GM12874 (cell line): ENCODE measurements at regions not wholly inside any gene's neighbourhood (a gene's known extent, or its start where the extent isn't known, plus 50 kb on each side); places are given as distances from the start of the nearest gene placed in this dataset.

Experiments used
- TF ChIP-seq, protein P1 (sequence below): IDR thresholded peaks from 2 replicates; pipeline ENCODE4 v1.5.1; 2011; ENCODE audit warnings: low read depth, mild to moderate bottlenecking, control low read depth, low read length, moderate library complexity; ENCODE audit not compliant: insufficient read depth

DNA sequence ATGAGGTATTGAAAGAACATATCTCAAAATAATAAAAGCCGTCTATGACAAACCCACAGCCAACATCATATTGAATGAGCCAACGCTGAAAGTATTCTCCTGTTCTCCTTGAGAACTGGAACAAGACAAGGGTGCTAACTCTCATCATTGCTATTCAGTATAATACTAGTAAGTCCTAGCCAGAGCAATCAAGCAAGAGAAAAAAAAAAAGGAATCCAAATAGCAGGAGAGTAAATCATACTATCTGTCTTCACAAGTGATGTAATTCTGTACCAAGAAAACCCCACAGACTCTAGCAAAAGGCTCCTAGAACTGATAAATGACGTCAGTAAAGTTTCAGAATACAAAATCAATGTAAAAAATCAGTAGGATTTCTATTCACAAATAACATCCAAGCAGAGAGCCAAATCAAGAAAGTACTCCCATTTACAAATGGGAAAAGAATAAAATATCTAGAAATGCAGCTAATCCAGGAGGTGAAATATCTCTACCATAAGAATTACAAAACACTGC is 1632.8 kb downstream of the NCAM2 start:
- TF ChIP-seq, protein P1, sequence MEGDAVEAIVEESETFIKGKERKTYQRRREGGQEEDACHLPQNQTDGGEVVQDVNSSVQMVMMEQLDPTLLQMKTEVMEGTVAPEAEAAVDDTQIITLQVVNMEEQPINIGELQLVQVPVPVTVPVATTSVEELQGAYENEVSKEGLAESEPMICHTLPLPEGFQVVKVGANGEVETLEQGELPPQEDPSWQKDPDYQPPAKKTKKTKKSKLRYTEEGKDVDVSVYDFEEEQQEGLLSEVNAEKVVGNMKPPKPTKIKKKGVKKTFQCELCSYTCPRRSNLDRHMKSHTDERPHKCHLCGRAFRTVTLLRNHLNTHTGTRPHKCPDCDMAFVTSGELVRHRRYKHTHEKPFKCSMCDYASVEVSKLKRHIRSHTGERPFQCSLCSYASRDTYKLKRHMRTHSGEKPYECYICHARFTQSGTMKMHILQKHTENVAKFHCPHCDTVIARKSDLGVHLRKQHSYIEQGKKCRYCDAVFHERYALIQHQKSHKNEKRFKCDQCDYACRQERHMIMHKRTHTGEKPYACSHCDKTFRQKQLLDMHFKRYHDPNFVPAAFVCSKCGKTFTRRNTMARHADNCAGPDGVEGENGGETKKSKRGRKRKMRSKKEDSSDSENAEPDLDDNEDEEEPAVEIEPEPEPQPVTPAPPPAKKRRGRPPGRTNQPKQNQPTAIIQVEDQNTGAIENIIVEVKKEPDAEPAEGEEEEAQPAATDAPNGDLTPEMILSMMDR = no peak

DNA sequence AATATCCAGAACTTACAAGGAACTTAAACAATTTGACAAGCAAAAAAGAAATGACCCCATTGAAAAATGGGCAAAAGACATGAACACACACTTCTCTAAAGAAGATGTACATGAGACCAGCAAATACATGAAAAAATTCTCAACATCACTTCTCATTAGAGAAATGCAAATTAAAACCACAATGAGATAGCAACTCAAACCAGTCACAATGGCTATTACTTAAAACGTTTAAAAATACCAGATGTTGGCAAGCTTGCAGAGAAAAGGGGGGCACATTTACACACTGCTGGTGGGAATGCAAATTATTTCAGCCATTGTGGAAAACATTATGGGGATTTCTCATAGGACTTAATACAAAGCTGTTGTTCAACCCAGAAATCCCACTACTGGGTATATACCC is 1634.0 kb downstream of the NCAM2 start:
- TF ChIP-seq, protein P1 = no peak

DNA sequence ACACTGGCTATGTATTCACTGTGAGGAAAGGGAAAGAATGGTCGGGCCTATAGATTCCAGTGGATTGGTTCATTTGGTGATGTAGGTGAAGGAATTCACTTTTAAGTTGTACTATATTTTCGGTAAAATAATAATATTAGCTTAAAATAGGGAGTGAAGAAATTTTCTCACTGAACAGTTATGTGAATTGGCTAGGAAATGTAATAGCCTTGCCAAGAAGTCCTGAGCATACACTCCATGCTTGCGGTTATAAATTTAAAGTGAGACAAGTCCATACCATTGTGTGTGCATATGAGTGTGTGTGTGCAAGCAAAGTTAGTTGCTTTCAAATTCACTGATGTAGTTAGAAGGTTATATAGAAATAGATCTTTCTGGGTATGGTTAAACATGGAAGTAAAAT is 1651.0 kb downstream of the NCAM2 start:
- TF ChIP-seq, protein P1 = no peak

DNA sequence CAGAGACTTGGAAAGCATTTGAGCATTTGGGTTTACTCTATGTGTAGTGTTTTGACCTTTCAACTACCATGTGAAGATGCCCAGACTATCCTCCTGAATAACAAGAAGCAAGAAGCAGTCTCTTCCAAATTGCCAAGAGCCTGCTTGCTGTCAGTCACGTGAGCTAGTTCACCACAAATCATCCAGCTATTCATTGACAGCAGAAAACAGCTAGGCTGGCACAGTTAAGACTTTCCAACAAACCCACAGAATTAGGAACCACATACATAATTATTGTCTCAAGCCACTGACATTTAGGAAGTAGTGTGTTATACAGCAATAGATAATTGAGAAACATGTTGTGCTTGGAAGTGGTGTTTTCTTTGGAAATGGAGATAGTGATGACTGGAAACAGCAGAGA is 1652.0 kb downstream of the NCAM2 start:
- TF ChIP-seq, protein P1 = no peak

DNA sequence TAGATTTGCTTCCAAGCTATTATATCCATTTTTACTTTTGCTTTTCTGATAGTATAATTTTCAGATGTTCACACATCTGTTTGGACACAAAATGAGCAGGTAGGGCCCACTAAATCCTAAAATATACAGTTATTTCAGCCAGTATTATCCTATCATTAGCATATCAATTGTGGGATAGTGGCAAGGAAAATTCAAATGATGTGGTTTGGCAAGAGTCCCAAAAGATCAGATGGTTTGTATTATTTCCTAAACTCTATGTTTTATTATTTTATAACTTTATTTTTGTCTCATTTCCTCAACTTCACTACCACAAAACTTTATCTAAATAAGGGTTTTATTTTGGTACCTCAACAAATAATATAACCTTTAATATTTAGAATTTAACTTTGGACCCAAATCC is 1659.6 kb downstream of the NCAM2 start:
- TF ChIP-seq, protein P1 = no peak

DNA sequence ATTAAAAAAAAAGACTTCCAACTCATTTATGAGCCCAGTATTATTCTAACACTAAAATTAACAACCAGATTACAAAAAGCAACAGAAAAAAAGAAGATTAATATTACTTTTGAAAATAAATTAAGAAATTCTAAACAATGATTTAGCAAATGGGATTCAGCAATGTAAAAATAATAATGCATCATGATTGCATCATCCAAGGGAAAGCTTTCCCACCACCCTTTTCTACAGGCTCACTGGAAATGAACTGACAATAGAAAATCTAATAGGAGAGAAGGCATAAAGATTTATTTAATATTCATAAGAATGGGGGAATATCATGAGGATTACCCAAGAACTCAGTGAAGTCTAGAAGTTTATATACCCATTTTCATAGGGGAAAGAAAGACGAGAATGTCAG is 1671.9 kb downstream of the NCAM2 start:
- TF ChIP-seq, protein P1 = no peak

DNA sequence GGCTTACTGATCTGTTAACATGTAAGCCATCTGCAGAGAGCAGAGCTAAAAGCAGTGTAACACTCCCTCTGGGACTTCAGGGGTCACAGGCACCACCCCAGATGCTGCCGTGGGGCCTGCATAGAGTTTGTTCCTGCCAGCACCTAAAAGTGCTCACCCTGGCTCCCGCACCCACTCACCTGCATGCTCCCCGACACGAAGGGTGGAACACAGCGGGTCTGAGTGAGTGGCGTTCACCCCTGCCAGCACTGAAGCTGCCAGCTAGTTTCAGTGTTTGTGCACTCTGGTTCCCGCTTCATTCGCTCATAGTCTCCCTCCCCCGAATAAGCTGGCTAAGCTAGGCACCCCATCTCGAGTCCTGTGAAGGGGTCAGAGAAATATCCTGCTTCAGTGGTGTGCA is 1681.0 kb downstream of the NCAM2 start:
- TF ChIP-seq, protein P1 = no peak

DNA sequence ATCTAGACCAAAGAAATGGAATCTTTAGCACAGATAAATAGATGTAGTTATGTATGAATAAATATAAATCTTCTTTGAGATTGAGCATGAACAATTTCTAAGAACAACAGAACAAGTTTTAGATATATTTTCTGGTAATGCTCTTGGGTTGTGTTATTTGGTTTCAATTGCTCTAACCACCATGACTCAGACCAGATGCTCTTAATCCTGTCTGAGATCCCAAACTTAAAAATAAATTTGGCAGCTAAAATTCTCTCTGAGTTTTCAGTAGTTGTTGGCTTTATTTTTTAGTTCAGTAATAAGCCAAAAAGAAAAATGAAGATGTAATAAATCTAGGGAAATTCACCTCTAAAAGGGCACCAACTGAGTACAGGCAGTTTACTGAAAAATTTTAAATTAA is 1693.4 kb downstream of the NCAM2 start:
- TF ChIP-seq, protein P1 = no peak
